GM10266 (cell line): ENCODE measurements at regions not wholly inside any gene's neighbourhood (a gene's known extent, or its start where the extent isn't known, plus 50 kb on each side); places are given as distances from the start of the nearest gene placed in this dataset.

Experiments used
- DNase-seq: peaks from one replicate; pipeline ENCODE4 v3.0.0; 2012; ENCODE audit errors: extremely low spot score
- TF ChIP-seq, protein P1 (sequence below): IDR thresholded peaks from 2 replicates; pipeline ENCODE4 v1.5.1; 2012; ENCODE audit warnings: mild to moderate bottlenecking, low read depth; ENCODE audit not compliant: control insufficient read depth, insufficient read depth; ENCODE audit errors: missing control alignments

DNA sequence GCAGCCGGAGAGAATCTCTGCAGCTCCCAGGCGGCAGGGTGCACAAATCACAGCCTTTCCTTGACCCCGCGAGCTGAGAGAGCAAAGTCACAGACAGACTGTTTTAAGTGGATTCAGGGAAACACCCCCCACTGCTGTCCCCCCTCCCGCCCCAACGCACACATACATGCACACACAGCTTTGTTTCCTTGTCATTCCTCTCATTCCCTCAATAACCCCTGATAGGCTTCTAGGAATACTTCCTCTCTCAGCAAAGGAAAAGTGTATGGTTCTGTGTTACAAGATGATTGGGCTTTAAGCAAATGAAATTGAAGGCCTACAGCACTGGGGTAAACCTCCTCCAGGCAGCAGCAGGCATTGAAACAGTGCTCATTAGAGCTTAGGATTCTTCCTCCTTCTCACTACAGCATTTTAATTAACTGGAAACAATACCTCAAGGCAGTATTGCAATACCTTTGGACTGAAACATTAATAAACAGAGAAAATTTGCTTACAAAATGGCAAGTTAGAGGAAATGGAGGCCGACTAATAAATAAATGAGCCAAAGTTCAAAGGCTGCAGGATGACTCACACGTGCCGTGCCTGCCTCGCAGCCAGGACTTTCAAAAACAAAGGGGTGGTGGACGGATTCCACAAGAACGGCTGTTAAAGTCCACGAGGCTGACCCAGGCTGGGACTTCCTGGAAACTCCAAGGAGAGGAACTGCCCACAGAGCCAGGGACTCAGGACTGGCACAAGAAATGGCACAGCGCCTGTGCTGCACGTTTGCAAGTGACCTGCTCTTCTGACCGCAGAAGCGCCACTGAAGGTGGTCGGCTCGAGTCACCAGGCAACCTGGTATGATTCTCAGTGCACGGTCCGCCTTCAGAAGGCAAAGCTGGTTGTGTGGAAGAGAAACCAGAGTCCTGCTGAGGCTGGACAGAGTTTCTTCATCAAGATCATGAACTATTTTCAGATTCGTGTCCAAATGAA lies 236.2 kb downstream of the SYK start:
- TF ChIP-seq, protein P1, sequence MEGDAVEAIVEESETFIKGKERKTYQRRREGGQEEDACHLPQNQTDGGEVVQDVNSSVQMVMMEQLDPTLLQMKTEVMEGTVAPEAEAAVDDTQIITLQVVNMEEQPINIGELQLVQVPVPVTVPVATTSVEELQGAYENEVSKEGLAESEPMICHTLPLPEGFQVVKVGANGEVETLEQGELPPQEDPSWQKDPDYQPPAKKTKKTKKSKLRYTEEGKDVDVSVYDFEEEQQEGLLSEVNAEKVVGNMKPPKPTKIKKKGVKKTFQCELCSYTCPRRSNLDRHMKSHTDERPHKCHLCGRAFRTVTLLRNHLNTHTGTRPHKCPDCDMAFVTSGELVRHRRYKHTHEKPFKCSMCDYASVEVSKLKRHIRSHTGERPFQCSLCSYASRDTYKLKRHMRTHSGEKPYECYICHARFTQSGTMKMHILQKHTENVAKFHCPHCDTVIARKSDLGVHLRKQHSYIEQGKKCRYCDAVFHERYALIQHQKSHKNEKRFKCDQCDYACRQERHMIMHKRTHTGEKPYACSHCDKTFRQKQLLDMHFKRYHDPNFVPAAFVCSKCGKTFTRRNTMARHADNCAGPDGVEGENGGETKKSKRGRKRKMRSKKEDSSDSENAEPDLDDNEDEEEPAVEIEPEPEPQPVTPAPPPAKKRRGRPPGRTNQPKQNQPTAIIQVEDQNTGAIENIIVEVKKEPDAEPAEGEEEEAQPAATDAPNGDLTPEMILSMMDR: no peak
- no peak for DNase-seq

DNA sequence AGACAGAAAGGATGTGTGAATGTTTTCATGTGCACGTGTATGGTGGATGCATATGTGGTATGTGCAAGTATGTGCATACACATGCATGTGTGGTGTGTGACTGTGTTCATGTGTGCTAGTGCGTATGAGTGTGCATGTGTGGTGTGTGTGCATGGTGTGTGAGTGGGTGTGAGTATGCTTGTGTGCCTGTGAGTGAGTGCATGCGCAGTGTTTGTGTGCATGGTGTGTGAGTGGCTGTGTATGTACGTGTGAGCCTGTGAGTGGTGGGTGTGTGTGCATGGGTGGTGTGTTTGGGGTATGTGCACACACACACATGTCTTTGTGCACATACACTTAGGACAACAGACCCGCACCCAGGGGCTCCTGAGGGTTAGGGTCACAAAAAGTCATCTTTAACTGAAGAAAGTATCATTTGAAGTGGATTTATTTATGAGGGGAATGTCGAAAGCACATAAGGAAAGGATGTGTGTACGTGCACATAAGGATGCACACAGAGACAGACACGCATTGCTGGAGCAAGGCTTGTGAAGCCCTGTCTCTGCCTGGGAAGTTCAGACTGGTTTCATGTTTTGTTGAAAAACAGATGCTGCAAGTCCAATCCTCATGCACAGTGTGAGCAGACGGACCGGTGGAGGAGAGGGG lies 237.0 kb downstream of the SYK start:
- TF ChIP-seq, protein P1: no peak
- no peak for DNase-seq

DNA sequence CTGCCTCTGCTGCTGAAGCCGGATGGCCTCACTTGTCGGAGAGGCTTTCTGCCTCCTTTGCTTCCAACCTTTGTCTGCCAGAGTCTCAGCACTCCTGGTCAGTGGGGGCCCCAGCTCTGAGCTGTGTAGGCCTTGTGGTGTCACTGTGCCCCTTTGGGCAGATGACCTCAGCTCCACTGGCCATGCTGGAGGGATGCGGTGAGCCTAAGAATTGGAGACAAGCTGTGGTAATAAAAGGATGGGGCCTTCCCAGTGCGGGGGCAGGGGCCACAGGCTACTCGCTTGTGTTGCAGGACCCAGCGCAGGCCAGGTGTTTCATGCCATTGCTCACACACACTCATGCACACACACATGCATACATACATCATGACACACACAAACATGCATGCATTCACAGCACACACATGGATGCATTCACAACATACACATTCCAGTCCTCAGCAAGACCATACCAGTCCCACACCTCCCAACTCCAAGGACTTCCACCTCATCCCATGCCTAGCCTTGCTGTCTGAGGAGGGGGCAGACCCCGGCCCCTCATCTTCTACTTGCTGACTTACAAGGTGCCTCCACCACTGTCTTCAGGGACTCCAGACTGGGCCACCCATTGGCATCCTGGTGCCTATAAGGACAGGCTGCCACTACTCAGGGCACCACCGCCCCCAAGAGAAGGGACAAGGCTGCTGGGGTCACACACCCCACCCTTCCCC lies 237.7 kb downstream of the SYK start:
- DNase-seq: no peak
- TF ChIP-seq, protein P1: no peak

DNA sequence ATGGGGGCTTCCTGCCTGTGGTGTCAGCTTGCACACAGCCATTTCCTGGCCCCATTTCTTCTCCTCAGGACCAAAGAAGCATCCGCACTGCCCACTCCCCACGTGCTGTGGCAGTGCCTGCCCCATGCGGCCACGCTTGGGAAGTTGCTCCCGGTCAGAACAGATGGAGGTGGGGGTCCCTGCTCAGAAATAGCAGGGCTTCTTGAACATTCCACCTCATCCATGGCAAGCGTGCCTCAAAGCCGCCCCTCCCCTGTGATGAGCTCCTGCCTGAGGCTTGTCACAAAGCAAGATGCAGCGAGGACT lies 238.2 kb downstream of the SYK start:
- TF ChIP-seq, protein P1: no peak
- no peak for DNase-seq

DNA sequence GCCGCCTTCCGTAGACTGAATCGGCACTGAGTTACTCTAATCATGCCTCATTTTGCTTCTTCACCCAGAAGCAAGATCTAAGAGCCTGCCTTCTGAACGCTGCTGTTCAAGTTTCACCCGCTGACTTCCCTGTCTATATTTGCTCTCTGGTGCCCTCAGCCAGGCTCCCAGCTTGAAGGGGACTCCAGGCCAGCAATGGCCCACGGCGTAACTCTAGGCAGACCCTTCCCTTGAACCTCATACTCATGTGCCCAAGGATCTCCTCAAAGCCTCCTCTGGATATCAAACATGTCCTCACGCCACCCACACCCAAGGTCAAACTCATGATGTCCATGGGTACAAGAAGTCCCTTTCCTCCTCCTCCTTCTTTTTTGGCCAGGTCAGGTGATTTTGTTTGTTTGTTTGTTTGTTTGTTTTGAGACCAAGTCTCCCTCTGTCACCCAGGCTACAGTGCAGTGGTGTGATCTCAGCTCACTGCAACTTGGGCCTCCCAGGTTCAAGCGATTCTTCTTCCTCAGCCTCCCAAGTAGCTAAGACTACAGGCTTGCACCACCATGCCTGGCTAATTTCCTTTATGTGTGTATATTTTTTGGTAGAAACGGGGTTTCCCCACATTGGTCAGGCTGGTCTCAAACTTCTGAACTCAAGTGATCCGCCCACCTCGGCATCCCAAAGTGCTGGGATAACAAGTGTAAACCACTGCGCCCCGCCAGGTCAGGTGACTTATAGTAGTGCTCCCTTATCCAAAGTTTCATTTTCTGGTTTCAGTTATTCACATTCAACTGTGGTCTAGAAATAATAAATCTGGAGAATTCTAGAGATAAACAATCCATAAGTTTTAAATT lies 239.0 kb downstream of the SYK start:
- no peak for DNase-seq
- TF ChIP-seq, protein P1: no peak

DNA sequence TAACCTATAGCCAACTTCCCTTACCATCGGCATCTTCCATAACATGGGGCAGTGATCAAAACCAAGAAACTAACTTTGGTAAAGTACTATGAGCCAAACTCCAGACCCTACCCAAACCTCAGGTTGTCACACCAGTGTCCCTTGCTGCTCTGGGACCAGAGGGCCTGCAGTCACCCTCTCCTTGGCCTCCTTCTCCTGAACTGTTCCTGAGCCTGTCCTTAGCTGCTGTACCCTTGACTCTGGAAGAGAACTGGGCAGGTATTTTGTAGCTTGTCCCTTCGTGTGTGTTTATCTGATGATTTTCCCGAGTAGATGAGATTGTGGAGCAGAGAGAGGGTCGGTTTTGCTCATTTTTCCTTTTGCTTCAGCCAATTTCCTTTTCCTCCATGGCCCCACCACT lies 240.4 kb downstream of the SYK start:
- no peak for DNase-seq
- TF ChIP-seq, protein P1: no peak
